ENCODE measurements at regions not wholly inside any gene's neighbourhood (a gene's known extent, or its start where the extent isn't known, plus 50 kb on each side); places are given as distances from the start of the nearest gene placed in this dataset.

DNA sequence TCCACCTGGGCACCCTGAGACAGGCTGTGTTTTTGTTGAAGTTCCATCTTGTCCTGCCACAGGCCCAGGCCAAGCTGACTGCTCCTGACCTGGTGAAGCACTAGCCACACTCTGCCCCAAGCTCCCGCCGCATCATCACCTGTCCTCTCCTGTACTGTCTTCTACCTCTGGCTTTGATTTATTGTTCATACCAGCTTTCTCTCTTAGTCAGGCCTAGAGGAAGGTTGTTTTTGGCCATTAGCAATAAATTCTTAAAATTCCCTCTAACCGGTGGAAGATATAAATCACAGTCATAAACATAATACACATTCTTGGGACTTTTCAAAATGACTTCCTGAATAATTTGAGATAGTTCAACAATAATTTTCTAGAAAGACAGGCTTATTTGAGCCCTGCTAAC is 169.4 kb downstream of the DAD1 start:
- TF ChIP-seq POLR2AphosphoS5 (IDR thresholded peaks at IDR 0.05; ENCODE audit: low read depth, low read length) = no peak
- TF ChIP-seq, protein P1, sequence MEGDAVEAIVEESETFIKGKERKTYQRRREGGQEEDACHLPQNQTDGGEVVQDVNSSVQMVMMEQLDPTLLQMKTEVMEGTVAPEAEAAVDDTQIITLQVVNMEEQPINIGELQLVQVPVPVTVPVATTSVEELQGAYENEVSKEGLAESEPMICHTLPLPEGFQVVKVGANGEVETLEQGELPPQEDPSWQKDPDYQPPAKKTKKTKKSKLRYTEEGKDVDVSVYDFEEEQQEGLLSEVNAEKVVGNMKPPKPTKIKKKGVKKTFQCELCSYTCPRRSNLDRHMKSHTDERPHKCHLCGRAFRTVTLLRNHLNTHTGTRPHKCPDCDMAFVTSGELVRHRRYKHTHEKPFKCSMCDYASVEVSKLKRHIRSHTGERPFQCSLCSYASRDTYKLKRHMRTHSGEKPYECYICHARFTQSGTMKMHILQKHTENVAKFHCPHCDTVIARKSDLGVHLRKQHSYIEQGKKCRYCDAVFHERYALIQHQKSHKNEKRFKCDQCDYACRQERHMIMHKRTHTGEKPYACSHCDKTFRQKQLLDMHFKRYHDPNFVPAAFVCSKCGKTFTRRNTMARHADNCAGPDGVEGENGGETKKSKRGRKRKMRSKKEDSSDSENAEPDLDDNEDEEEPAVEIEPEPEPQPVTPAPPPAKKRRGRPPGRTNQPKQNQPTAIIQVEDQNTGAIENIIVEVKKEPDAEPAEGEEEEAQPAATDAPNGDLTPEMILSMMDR (IDR thresholded peaks at IDR 0.05 in 2 of 3, conservative IDR thresholded peaks at IDR 0.05 in 1 of 3; ENCODE audit: borderline replicate concordance in 1 of 3, insufficient read depth in 1 of 3, low read depth in 2 of 3, low read length in 2 of 3) = no peak
- TF ChIP-seq, protein P2, sequence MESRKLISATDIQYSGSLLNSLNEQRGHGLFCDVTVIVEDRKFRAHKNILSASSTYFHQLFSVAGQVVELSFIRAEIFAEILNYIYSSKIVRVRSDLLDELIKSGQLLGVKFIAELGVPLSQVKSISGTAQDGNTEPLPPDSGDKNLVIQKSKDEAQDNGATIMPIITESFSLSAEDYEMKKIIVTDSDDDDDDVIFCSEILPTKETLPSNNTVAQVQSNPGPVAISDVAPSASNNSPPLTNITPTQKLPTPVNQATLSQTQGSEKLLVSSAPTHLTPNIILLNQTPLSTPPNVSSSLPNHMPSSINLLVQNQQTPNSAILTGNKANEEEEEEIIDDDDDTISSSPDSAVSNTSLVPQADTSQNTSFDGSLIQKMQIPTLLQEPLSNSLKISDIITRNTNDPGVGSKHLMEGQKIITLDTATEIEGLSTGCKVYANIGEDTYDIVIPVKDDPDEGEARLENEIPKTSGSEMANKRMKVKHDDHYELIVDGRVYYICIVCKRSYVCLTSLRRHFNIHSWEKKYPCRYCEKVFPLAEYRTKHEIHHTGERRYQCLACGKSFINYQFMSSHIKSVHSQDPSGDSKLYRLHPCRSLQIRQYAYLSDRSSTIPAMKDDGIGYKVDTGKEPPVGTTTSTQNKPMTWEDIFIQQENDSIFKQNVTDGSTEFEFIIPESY (IDR thresholded peaks at IDR 0.05; ENCODE audit: extremely low read depth, insufficient replicate concordance, low read length) = no peak
- no peak for TF ChIP-seq EZH2phosphoT487 (IDR thresholded peaks at IDR 0.05; ENCODE audit: borderline replicate concordance)
- TF ChIP-seq SP1 (IDR thresholded peaks at IDR 0.05; ENCODE audit: low read depth) = no peak
- TF ChIP-seq YY1 (IDR thresholded peaks at IDR 0.05; ENCODE audit: extremely low read depth, insufficient replicate concordance, low read depth, low read length) = no peak
- TF ChIP-seq ELF1 (IDR thresholded peaks at IDR 0.05; ENCODE audit: borderline replicate concordance, low read depth) = no peak
- TF ChIP-seq, protein P3, sequence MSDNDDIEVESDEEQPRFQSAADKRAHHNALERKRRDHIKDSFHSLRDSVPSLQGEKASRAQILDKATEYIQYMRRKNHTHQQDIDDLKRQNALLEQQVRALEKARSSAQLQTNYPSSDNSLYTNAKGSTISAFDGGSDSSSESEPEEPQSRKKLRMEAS (IDR thresholded peaks at IDR 0.05) = no peak
- no peak for TF ChIP-seq POLR2A (IDR thresholded peaks at IDR 0.05; ENCODE audit: borderline replicate concordance, extremely low read depth, insufficient read depth, insufficient read length)
- TF ChIP-seq SIN3A (IDR thresholded peaks at IDR 0.05; ENCODE audit: low read depth) = no peak
- TF ChIP-seq EZH2 (IDR thresholded peaks at IDR 0.05) = no peak
- TF ChIP-seq, protein P4, sequence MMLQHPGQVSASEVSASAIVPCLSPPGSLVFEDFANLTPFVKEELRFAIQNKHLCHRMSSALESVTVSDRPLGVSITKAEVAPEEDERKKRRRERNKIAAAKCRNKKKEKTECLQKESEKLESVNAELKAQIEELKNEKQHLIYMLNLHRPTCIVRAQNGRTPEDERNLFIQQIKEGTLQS (IDR thresholded peaks at IDR 0.05) = no peak
- no peak for TF ChIP-seq SRF (IDR thresholded peaks at IDR 0.05; ENCODE audit: low read depth)
- TF ChIP-seq RAD21 (IDR thresholded peaks at IDR 0.05; ENCODE audit: low read depth) = no peak
